ENCODE measurements at regions not wholly inside any gene's neighbourhood (a gene's known extent, or its start where the extent isn't known, plus 50 kb on each side); places are given as distances from the start of the nearest gene placed in this dataset.

DNA sequence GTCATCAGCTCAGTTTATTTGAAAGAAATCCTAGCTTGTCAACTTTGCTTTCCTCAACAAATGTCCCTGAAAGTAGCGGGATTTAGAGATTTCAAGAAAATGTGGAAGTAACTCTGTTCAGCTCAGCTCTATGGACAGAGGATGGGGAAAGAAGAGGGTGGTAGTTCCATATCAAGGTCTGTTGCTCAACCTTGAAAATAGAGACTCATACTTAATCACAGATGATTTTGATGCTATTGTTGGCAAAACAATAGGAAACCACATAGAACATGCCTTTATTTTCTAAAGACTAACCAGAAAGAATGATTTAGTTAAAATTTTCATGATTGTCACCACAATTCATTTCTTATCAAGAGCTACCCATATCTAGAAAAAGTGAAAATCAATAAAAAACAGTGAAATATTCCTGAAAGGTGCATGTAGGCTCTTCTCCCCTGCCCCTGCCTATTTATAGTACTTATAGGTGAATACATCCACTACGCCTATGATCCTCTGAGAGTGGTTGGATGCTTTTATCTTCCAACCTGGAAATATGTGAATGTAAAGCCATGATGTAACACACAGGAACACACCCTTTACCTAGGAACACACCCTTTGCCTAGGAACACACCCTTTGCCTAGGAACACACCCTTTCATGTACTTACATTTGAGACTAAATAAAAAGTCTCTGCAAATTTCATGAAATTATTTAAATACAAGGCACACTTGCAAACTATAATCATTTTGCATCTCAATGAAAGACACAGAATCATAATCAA is 65.8 kb downstream of the ETAA1 start:
- DNase-seq, result no peak

DNA sequence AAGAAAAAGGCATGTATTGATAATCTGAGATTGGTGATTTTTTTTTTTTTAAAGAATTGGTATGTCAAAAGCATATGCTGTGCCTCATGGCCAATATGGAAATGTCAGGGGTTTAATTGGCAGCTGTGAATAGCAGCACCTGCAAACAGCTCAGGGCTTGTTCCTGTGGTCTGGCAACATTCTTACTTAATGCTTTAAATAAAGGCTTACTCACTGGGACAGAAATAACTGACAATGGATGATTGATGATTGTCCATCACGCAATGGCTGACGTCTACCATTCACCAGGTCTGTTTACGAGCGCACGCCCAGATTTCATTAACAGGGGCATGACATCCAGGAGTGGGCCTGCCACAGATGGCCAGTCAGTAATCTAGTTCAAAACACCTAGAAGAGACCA is 66.7 kb downstream of the ETAA1 start:
- peak; percentile 75 for DNase-seq

DNA sequence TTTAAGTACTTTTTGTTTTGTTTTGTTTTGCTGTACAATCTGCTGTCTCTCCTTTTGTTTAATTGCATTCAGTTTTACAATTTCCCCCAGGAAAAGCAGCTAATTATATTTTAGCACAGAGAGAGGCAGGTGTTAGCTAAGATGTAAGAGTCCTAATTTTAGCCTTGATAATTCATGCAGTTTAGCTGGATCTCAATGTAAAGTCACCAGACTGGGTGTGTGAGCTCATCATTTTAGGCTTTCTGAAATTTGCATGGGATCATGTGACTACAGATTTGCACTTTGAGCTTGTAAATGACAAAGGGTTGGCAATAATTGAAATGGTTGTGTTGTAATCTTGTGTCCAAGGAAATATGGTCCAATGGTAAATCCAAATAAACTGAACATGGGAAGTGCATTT is 68.5 kb downstream of the ETAA1 start:
- DNase-seq, result no peak

DNA sequence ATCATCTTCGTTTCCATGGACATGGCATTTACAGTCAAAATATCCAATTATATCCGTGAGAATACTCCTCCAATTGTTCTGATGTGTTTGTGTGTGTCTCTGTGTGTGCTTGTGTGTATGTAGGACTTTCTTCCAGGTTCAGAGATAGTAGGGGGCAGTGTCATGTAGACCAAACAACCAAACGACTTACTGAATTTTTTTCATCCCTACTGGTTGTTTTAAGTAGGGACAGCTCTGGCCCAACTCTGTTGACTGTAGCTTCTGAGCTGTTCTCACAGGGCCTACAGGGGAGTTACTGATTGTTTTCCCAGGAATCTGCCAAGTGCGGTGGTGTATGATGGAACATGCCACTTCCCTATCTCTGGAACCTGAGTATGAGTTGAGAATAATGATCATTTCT is 69.6 kb downstream of the ETAA1 start:
- no peak for DNase-seq

DNA sequence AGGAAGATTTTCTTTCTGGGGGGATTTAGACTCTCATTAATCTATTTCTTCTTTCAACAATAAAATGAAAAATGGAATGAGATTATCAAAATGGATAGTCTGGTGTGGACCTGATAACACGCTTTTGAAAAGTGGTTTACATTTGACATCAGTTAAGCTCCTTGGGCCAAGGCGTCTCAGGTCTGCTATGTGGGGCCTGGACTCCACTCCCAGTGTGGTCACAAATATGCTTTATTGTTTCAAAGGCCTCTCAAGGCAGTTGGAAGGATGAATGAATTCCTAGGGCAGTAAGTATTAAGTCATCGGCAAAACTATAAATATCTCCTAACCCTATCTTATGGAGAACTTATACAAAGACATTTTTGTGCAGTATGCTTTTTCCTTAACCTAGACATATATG is 74.5 kb downstream of the ETAA1 start:
- no peak for DNase-seq

DNA sequence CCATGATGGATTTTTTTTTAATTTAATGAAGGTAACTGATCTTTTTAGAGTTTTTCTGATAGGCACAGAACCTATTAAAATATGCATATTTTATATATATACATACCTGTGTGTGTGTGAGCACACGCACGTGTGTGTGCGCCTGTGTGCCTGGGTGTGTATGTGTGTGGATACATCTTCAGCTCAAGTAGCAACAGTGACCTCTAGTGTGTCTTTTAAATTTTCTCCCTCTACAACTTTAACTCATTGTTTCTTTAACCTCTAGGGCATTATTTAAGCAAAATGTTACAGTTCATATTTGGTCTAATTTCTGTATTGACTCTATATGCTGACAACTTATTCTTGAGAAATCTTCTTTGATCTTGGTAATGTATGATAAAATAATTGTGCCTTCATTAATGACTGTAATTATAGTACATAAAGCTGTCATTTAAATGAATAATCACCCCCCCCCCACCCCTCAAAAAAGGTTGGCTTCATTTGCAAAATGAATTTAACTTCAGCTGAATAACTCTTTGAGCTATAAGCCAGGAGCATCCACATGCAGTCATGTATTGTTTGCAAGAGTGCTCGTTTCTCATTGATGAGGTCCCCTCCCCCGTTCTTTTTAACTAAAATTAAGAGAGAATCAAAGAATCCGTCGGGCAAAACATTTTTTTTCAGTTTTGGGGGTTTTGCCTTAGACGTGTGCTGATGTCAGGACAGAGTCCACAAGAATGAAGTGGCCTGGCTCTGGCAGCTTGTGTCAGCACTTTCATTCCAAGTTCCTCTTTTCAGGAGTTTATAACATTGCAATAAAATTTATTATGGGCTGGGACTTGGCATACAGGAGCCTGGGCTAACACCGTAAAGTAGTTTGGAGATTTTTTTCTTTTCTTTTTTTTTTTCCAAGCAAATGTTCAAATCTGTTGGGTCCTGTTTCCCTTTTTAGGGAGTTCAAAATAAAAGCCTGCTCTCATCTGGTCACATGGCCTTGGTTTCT is 80.0 kb downstream of the ETAA1 start:
- no peak for DNase-seq

DNA sequence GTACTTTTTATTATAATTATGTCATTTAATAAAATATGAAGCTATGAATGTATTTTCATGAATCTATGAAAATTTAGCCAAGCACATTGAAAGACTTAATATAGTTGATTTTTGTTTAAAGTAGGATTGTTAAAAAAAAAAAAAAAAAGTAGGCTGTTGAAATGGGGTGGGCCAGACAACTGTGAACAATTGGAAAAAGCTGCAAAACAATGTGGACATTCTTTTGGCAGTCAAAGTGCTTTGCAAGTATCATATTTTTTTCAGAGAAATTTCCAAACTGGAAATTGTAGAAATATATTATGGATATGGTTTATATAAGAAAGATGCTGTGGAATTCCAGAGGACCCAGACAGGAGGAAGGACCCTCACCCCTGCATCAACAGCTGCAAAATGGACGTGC is 82.1 kb downstream of the ETAA1 start:
- no peak for DNase-seq

DNA sequence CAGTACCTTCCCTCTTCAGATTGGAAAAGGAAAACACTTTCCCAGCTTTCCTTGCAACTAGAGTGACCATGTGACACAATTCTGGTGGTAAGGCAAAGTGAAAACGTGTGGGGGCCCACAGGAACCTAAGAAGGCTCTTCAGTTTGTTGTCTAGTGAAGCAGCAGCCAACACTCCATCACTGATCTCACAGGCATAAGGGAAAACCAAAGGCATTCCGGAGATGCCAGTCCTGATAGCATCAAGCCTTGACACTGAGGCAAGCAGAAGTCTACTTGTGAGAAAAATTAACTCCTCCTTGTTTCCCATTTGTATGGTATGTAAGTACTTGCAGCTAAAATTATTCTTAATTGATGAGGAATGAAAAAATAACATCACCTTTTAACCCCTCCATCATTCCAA is 88.3 kb downstream of the ETAA1 start:
- DNase-seq, result peak; percentile 89

DNA sequence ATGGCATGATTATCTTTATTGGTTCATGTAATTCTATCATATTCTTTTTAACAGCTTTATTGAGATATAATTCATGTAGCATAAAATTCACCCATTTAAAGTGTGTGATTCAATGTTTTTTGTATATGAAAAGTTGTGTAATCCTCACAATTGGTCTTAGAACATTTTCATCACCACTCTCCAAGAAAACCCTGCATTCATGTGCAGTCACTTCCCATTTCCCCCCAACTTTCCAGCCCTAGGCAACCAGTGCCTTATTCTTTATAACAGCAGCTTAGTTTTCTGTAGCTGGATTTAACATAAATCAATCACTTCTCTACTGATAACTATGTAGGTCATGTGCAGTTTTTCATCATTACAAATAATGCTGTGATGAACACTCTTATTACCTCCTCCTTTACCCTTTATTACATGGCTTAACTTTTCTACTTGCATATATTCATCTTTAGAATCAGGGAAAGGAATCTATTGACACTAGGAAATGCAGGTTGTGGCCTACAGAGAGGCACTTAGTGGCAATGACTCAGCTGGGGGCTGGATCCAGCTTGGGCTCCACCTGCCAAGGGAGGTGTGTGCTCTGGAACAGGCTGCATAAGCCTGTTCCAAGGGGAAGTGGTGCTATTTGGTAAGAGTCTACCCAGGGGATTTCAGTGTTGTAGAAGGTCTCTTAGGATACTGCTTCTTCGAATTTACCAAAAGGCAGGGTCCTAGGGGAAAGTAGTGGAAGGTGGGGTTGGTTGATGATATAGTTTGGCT is 89.1 kb downstream of the ETAA1 start:
- DNase-seq, result peak; percentile 75

DNA sequence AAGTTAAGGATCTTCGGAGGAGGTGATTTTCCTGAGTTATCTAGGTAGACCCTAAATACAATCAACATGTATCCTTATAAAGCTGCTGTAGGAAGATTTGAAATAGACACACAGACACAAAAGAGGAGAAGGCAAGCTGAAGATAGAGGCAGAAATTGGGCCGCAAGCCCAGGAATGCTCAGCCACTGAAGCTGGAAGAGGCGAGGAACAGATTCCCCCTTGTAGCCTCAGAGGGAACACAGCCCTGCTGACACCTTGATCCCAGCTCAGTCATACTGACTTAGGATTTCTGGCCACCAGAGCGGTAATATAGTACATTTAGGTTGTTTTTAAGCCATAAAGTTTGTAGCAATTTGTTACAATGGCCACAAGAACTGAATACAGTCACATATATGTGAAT is 90.9 kb downstream of the ETAA1 start:
- DNase-seq, result no peak

DNA sequence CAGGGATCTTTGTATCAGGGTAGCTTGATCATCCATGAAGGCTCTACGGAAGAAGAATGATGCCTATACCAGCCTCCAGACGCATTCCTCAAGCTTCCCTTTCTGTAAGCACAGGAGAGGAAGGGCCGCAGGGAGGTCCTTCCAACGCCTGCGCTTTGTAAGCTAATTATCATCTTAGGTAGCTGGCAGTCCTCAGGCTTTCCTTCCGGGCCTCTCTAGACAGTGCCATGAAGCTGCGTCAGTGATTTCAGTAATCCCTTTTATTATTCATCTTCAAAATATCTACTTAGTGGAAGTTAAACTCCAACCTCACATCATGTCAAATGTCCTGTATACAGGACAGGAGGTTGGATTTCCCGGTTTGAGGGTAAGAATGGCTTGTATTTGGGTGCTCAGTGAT is 92.3 kb downstream of the ETAA1 start:
- no peak for DNase-seq

DNA sequence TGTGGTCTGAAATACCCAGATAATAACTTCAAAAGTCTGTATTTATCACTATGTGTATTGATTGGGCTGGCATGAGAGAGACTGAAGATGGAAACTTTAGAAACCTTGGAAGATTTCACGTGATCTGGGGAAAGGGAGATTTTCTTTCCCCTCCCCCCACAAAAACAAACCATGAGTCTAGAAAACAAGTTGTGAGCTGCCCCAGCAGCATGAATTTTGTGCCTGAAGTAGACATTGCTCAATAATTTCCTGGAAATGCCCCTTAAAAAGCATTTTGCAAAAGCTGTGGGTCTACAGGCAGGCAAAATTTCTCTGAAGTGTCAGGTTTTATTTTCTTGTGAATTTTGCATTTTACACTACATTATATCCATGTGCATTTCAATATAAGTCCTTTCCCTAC is 101.8 kb downstream of the ETAA1 start:
- no peak for DNase-seq

DNA sequence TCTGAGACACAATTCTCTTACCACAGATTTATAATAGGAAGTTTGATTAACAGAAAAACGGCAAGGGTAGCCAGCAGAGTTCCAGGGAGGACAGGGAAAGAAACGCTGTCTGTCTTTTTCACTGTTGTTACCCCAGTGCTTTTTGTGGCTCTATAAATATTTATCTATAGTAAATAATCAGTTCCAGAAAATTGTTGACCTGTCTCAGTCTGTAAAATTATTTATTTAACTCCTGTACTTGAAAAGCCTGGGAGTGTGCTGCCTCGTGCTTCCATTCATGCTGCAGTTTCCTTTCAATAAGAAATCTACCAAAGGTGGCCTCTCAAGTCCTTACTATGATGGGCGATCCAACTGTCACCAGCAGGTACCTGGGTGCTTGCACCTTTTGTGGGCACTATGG is 102.9 kb downstream of the ETAA1 start:
- DNase-seq, result no peak

DNA sequence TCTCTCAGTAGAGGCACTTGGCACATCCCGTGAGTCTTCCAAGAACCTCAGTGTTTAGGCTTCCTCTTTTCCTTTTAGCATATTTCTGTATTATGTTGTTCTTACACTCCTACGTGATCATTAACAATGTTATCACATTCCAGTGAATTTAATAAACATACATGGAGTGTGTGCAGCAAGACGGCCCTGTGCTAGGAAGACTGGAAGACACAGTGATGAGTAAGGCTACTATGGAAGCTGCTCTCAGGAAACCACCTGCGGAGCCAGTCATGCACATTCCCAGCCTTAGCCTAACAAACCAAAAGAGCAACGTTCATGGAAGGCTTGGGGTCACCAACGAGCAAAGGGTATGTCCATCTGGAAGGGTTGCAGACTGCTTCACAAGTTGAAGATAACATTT is 103.4 kb downstream of the ETAA1 start:
- DNase-seq, result no peak

DNA sequence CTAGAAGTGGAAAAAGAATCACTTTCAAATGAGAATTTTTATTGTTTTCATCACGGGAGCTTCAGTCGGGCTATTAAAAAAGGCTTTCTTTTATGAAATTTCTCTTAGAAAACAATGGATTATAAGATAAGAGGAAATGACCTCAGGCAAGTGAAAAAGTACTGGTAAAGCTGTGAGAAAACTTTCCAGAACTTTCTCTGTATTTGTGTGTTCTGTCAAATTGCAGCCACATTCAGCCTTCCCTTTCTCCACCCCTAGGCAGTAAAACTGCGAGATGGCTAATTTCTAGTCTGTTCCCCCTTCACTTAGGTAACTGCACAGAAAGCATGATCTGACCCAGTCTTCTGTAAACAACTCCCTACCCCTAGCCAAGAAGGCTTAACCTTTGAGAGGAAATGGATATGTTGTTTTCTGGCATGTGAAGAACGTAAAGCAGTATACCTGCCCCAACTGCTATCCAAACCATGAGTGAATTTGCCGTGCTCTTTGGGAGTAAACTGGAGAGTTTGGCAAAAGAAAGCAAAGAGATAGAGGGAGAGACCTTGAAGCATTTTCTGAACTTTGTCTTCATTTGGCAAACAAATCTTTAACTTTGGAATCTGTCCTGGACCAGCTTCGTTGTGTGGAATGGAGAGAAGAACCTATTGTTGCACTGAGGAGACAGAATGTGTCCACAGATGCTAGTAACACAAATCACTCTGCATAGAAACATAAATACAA is 105.4 kb downstream of the ETAA1 start:
- no peak for DNase-seq

DNA sequence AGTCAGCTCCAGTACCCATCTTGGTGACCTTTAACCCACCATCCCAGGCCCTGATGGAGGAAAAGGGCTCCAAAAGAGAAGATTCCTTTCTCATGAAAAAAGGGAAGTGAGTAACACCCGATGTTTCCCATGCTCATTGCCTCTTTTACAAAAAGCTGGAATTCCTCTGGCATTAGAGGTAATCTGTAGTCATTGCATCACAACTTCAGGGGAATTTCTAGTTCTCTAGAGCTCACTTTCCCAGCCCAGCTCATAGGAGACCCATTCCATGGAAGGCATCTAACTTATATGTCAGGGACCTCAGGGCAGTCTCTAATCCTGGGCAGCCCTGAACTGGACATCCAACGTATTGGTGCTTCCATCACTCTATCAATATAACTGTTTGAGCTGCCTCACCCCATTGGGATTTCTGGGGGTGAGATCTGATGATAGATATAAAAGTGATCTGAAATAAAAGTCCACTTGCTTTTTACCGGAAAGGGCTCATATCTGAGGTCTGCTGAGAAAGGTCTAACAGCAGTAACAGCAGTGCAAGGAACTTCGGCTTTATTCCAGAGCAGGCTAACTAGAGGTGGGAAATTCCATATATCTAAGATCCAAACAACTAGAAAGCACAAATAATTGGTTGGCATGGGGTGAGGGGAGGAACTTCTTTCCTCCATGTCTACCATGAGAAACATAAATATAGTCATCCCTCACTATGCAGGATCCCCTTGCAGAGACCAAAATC is 106.1 kb downstream of the ETAA1 start:
- DNase-seq, result no peak

DNA sequence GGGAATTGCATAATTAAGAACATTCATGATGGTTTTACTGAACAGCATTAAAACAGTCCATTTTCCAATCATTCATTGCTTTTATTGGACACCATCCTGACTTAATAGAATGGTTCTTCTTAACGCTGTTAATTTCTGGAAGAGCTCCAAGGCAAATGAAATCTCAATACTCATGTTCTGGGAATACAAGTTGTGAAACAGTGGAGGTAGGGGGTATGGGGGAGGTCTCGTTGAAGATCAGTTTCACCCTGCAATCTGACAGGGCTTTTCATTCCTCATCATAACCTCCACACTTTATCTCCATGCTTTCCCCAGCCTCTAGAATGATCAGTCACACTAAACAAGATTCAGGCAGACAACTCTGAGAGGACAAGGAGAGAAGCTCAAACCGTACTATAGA is 113.6 kb downstream of the ETAA1 start:
- DNase-seq, result no peak

DNA sequence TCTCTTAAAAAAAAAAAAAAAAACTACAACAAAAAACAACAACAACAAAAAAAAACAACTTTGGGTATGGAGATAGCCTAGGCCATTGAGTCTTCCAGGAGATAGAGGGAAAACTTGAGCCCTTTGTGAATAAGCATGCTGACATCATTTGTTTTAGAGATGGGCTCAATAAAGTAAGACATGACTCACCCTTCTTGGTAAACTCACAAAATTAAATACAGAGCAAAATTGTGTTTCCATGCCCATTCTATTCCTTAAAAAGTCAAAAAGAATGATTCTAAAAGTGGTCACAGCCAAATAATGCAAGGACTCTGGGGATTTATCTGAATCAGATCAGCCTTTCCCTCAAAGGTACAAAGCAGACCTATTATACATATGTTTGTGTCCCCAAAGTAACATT is 117.4 kb downstream of the ETAA1 start:
- no peak for DNase-seq

DNA sequence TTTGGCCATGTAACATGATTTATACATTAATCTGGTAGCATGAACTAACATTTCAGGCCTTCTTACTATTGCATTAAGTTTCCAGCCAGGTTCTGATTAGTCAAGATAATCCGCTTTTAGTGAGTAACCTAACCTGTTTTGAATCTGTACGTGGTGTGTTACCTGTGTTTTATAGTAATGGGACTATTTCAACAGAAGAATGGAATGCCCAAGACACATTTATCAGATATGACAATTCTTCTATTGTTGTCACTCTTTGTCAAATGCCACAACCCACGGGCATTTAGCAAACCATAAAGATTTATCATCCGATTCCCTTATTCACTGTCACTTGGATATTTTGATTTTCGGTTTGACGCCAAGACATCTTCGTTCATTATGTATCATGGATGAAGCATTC is 117.9 kb downstream of the ETAA1 start:
- no peak for DNase-seq

DNA sequence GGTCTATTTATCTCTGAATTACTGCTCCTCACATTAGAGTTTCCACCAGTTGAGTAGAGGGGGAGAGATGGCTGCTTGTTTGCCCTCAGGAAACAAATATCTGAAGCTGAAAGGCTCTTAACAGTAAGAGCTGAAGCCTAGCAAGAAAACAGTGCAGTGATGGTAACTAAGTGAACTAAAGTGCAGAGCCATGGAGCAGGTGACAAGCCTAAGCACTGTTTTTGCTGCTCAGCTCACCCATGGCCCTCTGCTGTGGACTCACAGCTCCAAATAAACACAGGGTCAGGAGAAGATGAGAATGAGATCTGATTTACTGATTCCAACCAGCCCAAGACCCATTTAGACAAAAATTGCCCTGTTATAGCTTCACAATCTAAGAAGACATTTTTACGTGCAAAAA is 118.4 kb downstream of the ETAA1 start:
- peak; percentile 52 for DNase-seq

DNA sequence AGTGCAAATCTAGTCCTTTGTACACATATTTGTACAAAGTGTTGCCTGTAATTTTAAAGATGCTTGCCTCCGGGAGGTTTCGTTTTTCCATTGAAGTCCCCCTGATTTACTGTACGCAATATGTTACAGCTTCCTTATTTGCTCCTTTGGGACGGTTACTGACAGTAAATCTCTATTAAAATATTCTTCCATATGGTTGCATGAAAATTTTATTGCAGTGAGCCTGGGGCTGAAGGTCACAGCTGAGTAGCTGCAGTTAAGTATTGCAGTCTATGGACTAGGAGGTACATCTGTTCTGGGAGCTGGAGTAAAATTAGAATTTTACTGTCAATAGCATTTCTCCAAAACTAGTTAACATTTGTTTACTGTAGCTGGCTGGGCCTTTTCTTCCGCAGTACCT is 119.2 kb downstream of the ETAA1 start:
- no peak for DNase-seq

DNA sequence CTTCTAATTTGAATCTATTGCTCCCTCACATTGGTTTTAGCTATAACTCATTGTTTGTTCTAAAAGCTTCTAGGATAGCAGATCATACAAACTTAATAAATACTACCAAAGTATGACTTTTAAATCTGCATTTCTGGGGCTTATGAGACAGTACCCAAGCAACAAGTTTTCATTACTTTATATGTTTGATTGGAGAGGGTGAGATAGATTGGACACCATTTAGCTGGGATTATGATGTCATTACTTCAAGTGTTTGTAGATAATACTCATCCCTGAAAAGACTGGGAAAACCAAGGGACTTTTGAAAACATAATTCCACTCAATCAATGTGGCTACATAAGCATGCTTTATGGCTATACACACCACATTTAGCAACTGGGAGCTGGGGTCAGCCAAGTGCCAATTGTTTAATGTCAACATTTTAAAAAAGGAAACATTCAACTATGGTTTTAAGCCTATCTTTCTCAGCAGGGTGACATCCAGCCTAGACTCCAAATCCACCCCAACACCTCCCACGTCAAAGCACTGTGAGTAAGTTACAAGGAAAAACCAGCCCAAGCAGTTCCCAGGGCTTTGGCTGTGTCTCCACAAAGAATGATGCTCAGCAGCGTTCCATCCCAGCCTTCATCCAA is 119.9 kb downstream of the ETAA1 start:
- no peak for DNase-seq

All from islet precursor cell (in vitro differentiated cells).